ENCODE measurements at regions not wholly inside any gene's neighbourhood (a gene's known extent, or its start where the extent isn't known, plus 50 kb on each side); places are given as distances from the start of the nearest gene placed in this dataset.

GRCh38 chr7:13822678-13823077 lies 166.8 kb downstream of the ETV1 start:
- DNase-seq = no peak

- DNase-seq = no peak
These were observed 162.7 kb downstream of the ETV1 start for GRCh38 chr7:13826752-13827151.

- DNase-seq = no peak
These were observed 161.8 kb downstream of the ETV1 start for GRCh38 chr7:13827716-13828115.

GRCh38 chr7:13829231-13829630 lies 160.2 kb downstream of the ETV1 start:
- DNase-seq = no peak

- DNase-seq = no peak
These were observed 159.3 kb downstream of the ETV1 start for GRCh38 chr7:13829914-13830900.

GRCh38 chr7:13832346-13832745 lies 157.1 kb downstream of the ETV1 start:
- no peak for DNase-seq

- no peak for DNase-seq
These were observed 155.1 kb downstream of the ETV1 start for GRCh38 chr7:13834328-13834761.

- no peak for DNase-seq
These were observed 154.0 kb downstream of the ETV1 start for GRCh38 chr7:13835442-13835841.

- DNase-seq = no peak
These were observed 150.4 kb downstream of the ETV1 start for GRCh38 chr7:13839063-13839462.

Data from stimulated activated CD4-positive, alpha-beta T cell treated with anti-CD3 and anti-CD28 coated beads, Interleukin-1b, Interleukin-23, amount 100 ng/mL, for 48 hours (primary cell).